ENCODE measurements at regions not wholly inside any gene's neighbourhood (a gene's known extent, or its start where the extent isn't known, plus 50 kb on each side); places are given as distances from the start of the nearest gene placed in this dataset.
A peak's percentile ranks its signal among the peaks of the same experiment; 100 is the strongest.

GRCh38 chr10:120075349-120075748, 182.8 kb downstream of the SEC23IP start:
- H3K27me3 ChIP-seq (ENCODE audit: insufficient read depth, poor library complexity, severe bottlenecking), result no peaks in the 10 kb centered on the region
- TF ChIP-seq GABPA (IDR thresholded peaks at IDR 0.05; ENCODE audit: low read depth) (no peak), SPI1 (IDR thresholded peaks at IDR 0.05; ENCODE audit: borderline replicate concordance, low read depth) (no peak), REST (IDR thresholded peaks at IDR 0.05; ENCODE audit: insufficient replicate concordance, low read depth) (no peak), POLR2AphosphoS5 (IDR thresholded peaks at IDR 0.05; ENCODE audit: low read depth) (no peak), CTCF (IDR thresholded peaks at IDR 0.05; ENCODE audit: insufficient read depth, low read length) (no peak)
- H3K4me3 ChIP-seq (replicated peaks; ENCODE audit: insufficient read depth, low read length), result no peak overlapping the region
- H3K27ac ChIP-seq (replicated peaks), result no peak overlapping the region
- DNase-seq (ENCODE audit: low read depth in 1 of 2, low spot score in 1 of 2), result no peak

GRCh38 chr10:120076996-120077706, 184.6 kb downstream of the SEC23IP start:
- TF ChIP-seq SPI1 (IDR thresholded peaks at IDR 0.05; ENCODE audit: borderline replicate concordance, low read depth), result no peak
- no peak for TF ChIP-seq GABPA (IDR thresholded peaks at IDR 0.05; ENCODE audit: low read depth)
- TF ChIP-seq POLR2AphosphoS5 (IDR thresholded peaks at IDR 0.05; ENCODE audit: low read depth), result no peak
- no peak for TF ChIP-seq CTCF (IDR thresholded peaks at IDR 0.05; ENCODE audit: insufficient read depth, low read length)
- TF ChIP-seq REST (IDR thresholded peaks at IDR 0.05; ENCODE audit: insufficient replicate concordance, low read depth), result no peak
- Histone ChIP-seq H3K4me3 (replicated peaks; ENCODE audit: insufficient read depth, low read length) (no peak overlapping the region), H3K27me3 (ENCODE audit: insufficient read depth, poor library complexity, severe bottlenecking) (no peaks in the 10 kb centered on the region), H3K27ac (replicated peaks) (no peak overlapping the region)
- DNase-seq (ENCODE audit: low read depth in 1 of 2, low spot score in 1 of 2), result no peak

GRCh38 chr10:120077707-120078492, 185.4 kb downstream of the SEC23IP start:
- TF ChIP-seq REST (IDR thresholded peaks at IDR 0.05; ENCODE audit: insufficient replicate concordance, low read depth) (no peak), GABPA (IDR thresholded peaks at IDR 0.05; ENCODE audit: low read depth) (no peak), CTCF (IDR thresholded peaks at IDR 0.05; ENCODE audit: insufficient read depth, low read length) (no peak), POLR2AphosphoS5 (IDR thresholded peaks at IDR 0.05; ENCODE audit: low read depth) (no peak)
- DNase-seq (ENCODE audit: low read depth in 1 of 2, low spot score in 1 of 2), result peak in 1 of 2 experiments; percentile 29
- H3K4me3 ChIP-seq (replicated peaks; ENCODE audit: insufficient read depth, low read length), result no peak overlapping the region
- no peak overlapping the region for H3K27ac ChIP-seq (replicated peaks)
- no peaks in the 10 kb centered on the region for H3K27me3 ChIP-seq (ENCODE audit: insufficient read depth, poor library complexity, severe bottlenecking)

All from HL-60 (cell line).